HepG2 (cell line): ENCODE measurements at regions not wholly inside any gene's neighbourhood (a gene's known extent, or its start where the extent isn't known, plus 50 kb on each side); places are given as distances from the start of the nearest gene placed in this dataset.

ENCODE experiments used
- ATAC-seq: fragments of 200-7000 bp; cut with Tn5 transposase; 3 replicates; pipeline ENCODE4 v1.9.1; 2020; ENCODE audit warnings: mild to moderate bottlenecking, moderate library complexity
- BruUV-seq: library from RNA; stranded (reverse); fragments of 400-500 nt; replicated peaks from 2 replicates; lab custom pipeline; 2021; lab: Mats Ljungman, UMichigan
- CTCF ChIA-PET: fragments of 300-600 bp; formaldehyde crosslinking; extraction: SDS; loops from one replicate; lab custom pipeline; 2021; ENCODE audit warnings: low total read pairs, inconsistent platforms, low intra/inter-chr PET ratio; lab: Yijun Ruan, JAX
- POLR2A ChIA-PET: fragments of 350-600 bp; sonication (Branson Sonifier 250); formaldehyde crosslinking; loops from one replicate; lab custom pipeline; 2020; ENCODE audit warnings: antibody characterized with exemption, inconsistent platforms; lab: Yijun Ruan, JAX
- DNase-seq: peaks from one replicate; pipeline ENCODE4 v3.0.0-alpha.2; 2015; ENCODE audit warnings: low spot score
- FAIRE-seq: peaks from 3 replicates; lab custom pipeline; 2011; peaks lifted over from hg19 to GRCh38; lab: Jason Lieb, UNC
- H2AFZ ChIP-seq: one replicate; pipeline ENCODE4 v1.6.1; 2011; ENCODE audit warnings: low read length, inconsistent platforms
- H3K27ac ChIP-seq: fragments of 300-600 bp; 3 replicates; pipeline ENCODE4 v1.8.0; 2011; ENCODE audit warnings: mixed run types, mild to moderate bottlenecking, mixed read lengths, low read length, inconsistent platforms; ENCODE audit not compliant: insufficient read depth; ENCODE audit errors: extremely low read length
- H3K27me3 ChIP-seq, 2 experiments: fragments of 200-600 bp in 1 of 2; 2 replicates in 1 of 2; 3 replicates in 1 of 2; pipeline versions ENCODE4 v1.6.0 to v1.8.0; 2011; ENCODE audit warnings: low read length in 2 of 2, mild to moderate bottlenecking in 2 of 2, moderate library complexity in 2 of 2, inconsistent platforms in 1 of 2; ENCODE audit not compliant: insufficient read depth in 2 of 2, control insufficient read depth in 1 of 2
- H3K36me3 ChIP-seq, 2 experiments: fragments of 200-600 bp in 1 of 2; replicated peaks in 1 of 2; 2 replicates in 1 of 2; 3 replicates in 1 of 2; pipeline versions ENCODE4 v1.5.1 to v1.8.0; 2011; ENCODE audit warnings: low read length in 2 of 2, inconsistent platforms in 1 of 2; ENCODE audit not compliant: insufficient read depth in 2 of 2, control insufficient read depth in 1 of 2
- H3K4me1 ChIP-seq: 2 replicates; pipeline ENCODE4 v1.5.1; 2012; ENCODE audit warnings: low read length, inconsistent platforms; ENCODE audit not compliant: insufficient read depth
- H3K4me2 ChIP-seq: 2 replicates; pipeline ENCODE4 v1.6.0; 2011; ENCODE audit warnings: low read depth, low read length, inconsistent platforms
- H3K4me3 ChIP-seq, 3 experiments: fragments of 200-600 bp in 1 of 3; sonication (generic), shearing (Covaris generic) in 1 of 3; replicated peaks in 1 of 3; 2 replicates each; pipeline ENCODE4 v1.5.1; 2011 to 2016; ENCODE audit warnings: low read length in 3 of 3, inconsistent platforms in 2 of 3, low read depth in 2 of 3, mild to moderate bottlenecking in 2 of 3, control low read depth in 1 of 3, mixed read lengths in 1 of 3; ENCODE audit not compliant: insufficient read depth in 1 of 3
- H3K79me2 ChIP-seq: one replicate; pipeline ENCODE4 v1.6.1; 2011; ENCODE audit warnings: low read length, inconsistent platforms; ENCODE audit not compliant: insufficient read depth
- H3K9ac ChIP-seq: 2 replicates; pipeline ENCODE4 v1.6.0; 2011; ENCODE audit warnings: mild to moderate bottlenecking, low read depth, low read length, inconsistent platforms; ENCODE audit not compliant: insufficient read depth
- H3K9me3 ChIP-seq: 2 replicates; pipeline ENCODE4 v1.5.1; 2012; ENCODE audit warnings: mild to moderate bottlenecking, low read length
- H4K20me1 ChIP-seq: 2 replicates; pipeline ENCODE4 v1.6.0; 2011; ENCODE audit warnings: inconsistent platforms, mild to moderate bottlenecking, low read length, moderate library complexity; ENCODE audit not compliant: insufficient read depth
- KAT2B ChIP-seq: fragments of 150-350 bp; IDR thresholded peaks from 2 replicates; pipeline ENCODE4 v1.6.1; 2014; ENCODE audit warnings: low read depth, low read length, borderline replicate concordance
- ZNF354B ChIP-seq: sonication (generic); formaldehyde crosslinking; IDR thresholded peaks from 2 replicates; pipeline ENCODE4 v1.8.0; 2022; ENCODE audit warnings: mild to moderate bottlenecking, missing genetic modification reagents
- ZNF788 ChIP-seq: sonication (generic); formaldehyde crosslinking; IDR thresholded peaks from 2 replicates; pipeline ENCODE4 v1.5.0; 2020; ENCODE audit warnings: mild to moderate bottlenecking, missing genetic modification reagents, borderline replicate concordance
- WGBS: methylation state at CpG from one replicate; pipeline ENCODE4 v1.1.6; 2017; ENCODE audit warnings: low lambda C conversion rate; 5-methylcytosine and 5-hydroxymethylcytosine counted together
- in situ Hi-C: cut with HindIII; loops from 2 replicates; pipeline ENCODE4 v1.10.0; 2017; ENCODE audit warnings: low pct_unique_long_range_greater_than_20kb; ENCODE audit not compliant: extremely low pct_ligation_motif_present
- intact Hi-C: fragments of 100-400 bp; cut with micrococcal nuclease; formaldehyde crosslinking; loops from one replicate; pipeline ENCODE4 v1.10.0; 2022; ENCODE audit not compliant: unreplicated experiment
- TF ChIP-seq, protein P1 (sequence below): sonication (generic); formaldehyde crosslinking; IDR thresholded peaks from 2 replicates; pipeline ENCODE4 v1.4.0; 2020; ENCODE audit warnings: missing genetic modification reagents

DNA sequence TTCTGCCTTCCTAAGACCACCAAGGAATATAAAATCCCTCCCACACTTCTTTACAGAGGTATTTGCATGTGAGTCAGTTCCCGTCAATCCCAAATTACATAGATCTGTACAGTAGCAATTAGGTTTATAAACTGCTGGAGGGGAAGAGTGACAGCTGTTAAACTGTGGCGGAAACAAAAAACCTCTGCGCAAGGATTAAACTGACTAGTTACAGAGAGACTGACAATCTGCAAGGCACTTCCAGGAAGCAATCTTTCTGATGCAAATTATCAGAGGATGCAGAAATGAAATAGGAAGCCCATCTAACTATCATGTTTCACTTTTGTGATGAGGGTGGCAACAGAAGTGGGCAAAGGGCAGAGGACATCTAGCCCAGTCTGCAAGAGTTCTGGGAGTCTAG lies 150.4 kb downstream of the RTP4 start:
- POLR2A ChIA-PET = no interaction called here
- intact Hi-C loops = no loop called here
- Histone ChIP-seq H4K20me1 (no peaks in the 10 kb centered on the region), H3K9ac (no peak overlapping the region), H3K27ac (no peak overlapping the region), H3K36me3 (no peaks in the 10 kb centered on the region), H3K4me3 (no peak overlapping the region), H3K27me3 (no peaks in the 10 kb centered on the region), H3K4me2 (no peak overlapping the region), H3K9me3 (no peaks in the 10 kb centered on the region), H3K79me2 (no peaks in the 10 kb centered on the region), H2AFZ (no peak overlapping the region), H3K4me1 (no peaks in the 10 kb centered on the region)
- in situ Hi-C loops = no loop called here
- 64% methylated on average over 3 of the region's 3 CpGs for WGBS
- ATAC-seq = no peak
- TF ChIP-seq ZNF354B (no peak), KAT2B (no peak), ZNF788 (CRISPR knock-in tag) (no peak)
- TF ChIP-seq, protein P1, sequence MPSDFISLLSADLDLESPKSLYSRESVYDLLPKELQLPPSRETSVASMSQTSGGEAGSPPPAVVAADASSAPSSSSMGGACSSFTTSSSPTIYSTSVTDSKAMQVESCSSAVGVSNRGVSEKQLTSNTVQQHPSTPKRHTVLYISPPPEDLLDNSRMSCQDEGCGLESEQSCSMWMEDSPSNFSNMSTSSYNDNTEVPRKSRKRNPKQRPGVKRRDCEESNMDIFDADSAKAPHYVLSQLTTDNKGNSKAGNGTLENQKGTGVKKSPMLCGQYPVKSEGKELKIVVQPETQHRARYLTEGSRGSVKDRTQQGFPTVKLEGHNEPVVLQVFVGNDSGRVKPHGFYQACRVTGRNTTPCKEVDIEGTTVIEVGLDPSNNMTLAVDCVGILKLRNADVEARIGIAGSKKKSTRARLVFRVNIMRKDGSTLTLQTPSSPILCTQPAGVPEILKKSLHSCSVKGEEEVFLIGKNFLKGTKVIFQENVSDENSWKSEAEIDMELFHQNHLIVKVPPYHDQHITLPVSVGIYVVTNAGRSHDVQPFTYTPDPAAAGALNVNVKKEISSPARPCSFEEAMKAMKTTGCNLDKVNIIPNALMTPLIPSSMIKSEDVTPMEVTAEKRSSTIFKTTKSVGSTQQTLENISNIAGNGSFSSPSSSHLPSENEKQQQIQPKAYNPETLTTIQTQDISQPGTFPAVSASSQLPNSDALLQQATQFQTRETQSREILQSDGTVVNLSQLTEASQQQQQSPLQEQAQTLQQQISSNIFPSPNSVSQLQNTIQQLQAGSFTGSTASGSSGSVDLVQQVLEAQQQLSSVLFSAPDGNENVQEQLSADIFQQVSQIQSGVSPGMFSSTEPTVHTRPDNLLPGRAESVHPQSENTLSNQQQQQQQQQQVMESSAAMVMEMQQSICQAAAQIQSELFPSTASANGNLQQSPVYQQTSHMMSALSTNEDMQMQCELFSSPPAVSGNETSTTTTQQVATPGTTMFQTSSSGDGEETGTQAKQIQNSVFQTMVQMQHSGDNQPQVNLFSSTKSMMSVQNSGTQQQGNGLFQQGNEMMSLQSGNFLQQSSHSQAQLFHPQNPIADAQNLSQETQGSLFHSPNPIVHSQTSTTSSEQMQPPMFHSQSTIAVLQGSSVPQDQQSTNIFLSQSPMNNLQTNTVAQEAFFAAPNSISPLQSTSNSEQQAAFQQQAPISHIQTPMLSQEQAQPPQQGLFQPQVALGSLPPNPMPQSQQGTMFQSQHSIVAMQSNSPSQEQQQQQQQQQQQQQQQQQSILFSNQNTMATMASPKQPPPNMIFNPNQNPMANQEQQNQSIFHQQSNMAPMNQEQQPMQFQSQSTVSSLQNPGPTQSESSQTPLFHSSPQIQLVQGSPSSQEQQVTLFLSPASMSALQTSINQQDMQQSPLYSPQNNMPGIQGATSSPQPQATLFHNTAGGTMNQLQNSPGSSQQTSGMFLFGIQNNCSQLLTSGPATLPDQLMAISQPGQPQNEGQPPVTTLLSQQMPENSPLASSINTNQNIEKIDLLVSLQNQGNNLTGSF = no peak
- no peak for FAIRE-seq
- BruUV-seq = no TSS peak
- CTCF ChIA-PET = no interaction called here
- no peak for DNase-seq
